HG02870 (cell line): ENCODE measurements at regions not wholly inside any gene's neighbourhood (a gene's known extent, or its start where the extent isn't known, plus 50 kb on each side); places are given as distances from the start of the nearest gene placed in this dataset.
"Not testable (repeated sequence)": the region's sequence is repeated elsewhere in the genome, so short reads cannot be mapped to it uniquely, and the experiment has no call there.

Experiments
- ATAC-seq: cut with Tn5 transposase; IDR thresholded peaks from one replicate; pipeline ENCODE4 v1.9.1; 2021; ENCODE audit warnings: mild to moderate bottlenecking, moderate library complexity; ENCODE audit not compliant: unreplicated experiment

GRCh38 chr4:127284236-127284635 lies 348.5 kb upstream of the INTU start:
- no peak for ATAC-seq

GRCh38 chr4:127291316-127291715 lies 341.4 kb upstream of the INTU start:
- ATAC-seq = no peak

- ATAC-seq = no peak
Measured at GRCh38 chr4:127293496-127293895, 339.3 kb upstream of the INTU start.

GRCh38 chr4:127304356-127304755 lies 328.4 kb upstream of the INTU start:
- no peak for ATAC-seq

- no peak for ATAC-seq
Measured at GRCh38 chr4:127307996-127308395, 324.8 kb upstream of the INTU start.

- no peak for ATAC-seq
Measured at GRCh38 chr4:127309369-127310102, 323.2 kb upstream of the INTU start.

- ATAC-seq = no peak
Measured at GRCh38 chr4:127311371-127311770, 321.4 kb upstream of the INTU start.

- no peak for ATAC-seq
Measured at GRCh38 chr4:127311924-127312323, 320.8 kb upstream of the INTU start.

GRCh38 chr4:127313767-127314166 lies 319.0 kb upstream of the INTU start:
- no peak for ATAC-seq

- no peak for ATAC-seq
Measured at GRCh38 chr4:127327491-127327890, 305.3 kb upstream of the INTU start.

- ATAC-seq = no peak
Measured at GRCh38 chr4:127335073-127335620, 297.6 kb upstream of the INTU start.

GRCh38 chr4:127335732-127336131 lies 297.0 kb upstream of the INTU start:
- ATAC-seq = no peak

GRCh38 chr4:127343123-127343522 lies 289.6 kb upstream of the INTU start:
- ATAC-seq = not testable (repeated sequence)

GRCh38 chr4:127344071-127344470 lies 288.7 kb upstream of the INTU start:
- no peak for ATAC-seq

GRCh38 chr4:127347936-127348335 lies 284.8 kb upstream of the INTU start:
- ATAC-seq = no peak

- no peak for ATAC-seq
Measured at GRCh38 chr4:127352220-127353113, 280.3 kb upstream of the INTU start.

- ATAC-seq = no peak
Measured at GRCh38 chr4:127355743-127356142, 277.0 kb upstream of the INTU start.

GRCh38 chr4:127357765-127358164 lies 275.0 kb upstream of the INTU start:
- no peak for ATAC-seq

- no peak for ATAC-seq
Measured at GRCh38 chr4:127362686-127363085, 270.1 kb upstream of the INTU start.

GRCh38 chr4:127364397-127364796 lies 268.4 kb upstream of the INTU start:
- no peak for ATAC-seq

GRCh38 chr4:127364911-127365310 lies 267.8 kb upstream of the INTU start:
- ATAC-seq = no peak

- no peak for ATAC-seq
Measured at GRCh38 chr4:127370604-127371003, 262.2 kb upstream of the INTU start.
